Trophoblast cell (in vitro differentiated cells and primary cell): ENCODE measurements at regions not wholly inside any gene's neighbourhood (a gene's known extent, or its start where the extent isn't known, plus 50 kb on each side); places are given as distances from the start of the nearest gene placed in this dataset.
A peak's percentile ranks its signal among the peaks of the same experiment; 100 is the strongest.

Experiments
- DNase-seq, 2 donors: peaks; one replicate each; pipeline ENCODE4 v3.0.0-alpha.2; 2016
- H2AFZ ChIP-seq: 2 replicates; pipeline ENCODE4 v1.6.1; 2013; ENCODE audit warnings: low read length, moderate library complexity, mild to moderate bottlenecking; ENCODE audit not compliant: insufficient read depth, poor library complexity
- H2AK5ac ChIP-seq: 2 replicates; pipeline ENCODE4 v1.6.1; 2013; ENCODE audit warnings: mild to moderate bottlenecking, low read length
- H2BK120ac ChIP-seq: 2 replicates; pipeline ENCODE4 v1.6.1; 2013; ENCODE audit warnings: low read length, mild to moderate bottlenecking, moderate library complexity; ENCODE audit not compliant: insufficient read depth, poor library complexity
- H2BK12ac ChIP-seq: 2 replicates; pipeline ENCODE4 v1.6.1; 2013; ENCODE audit warnings: mild to moderate bottlenecking, low read length, moderate library complexity
- H2BK5ac ChIP-seq: 2 replicates; pipeline ENCODE4 v1.6.1; 2013; ENCODE audit warnings: low read length, low read depth, moderate library complexity, mild to moderate bottlenecking; ENCODE audit not compliant: poor library complexity
- H3K14ac ChIP-seq: 2 replicates; pipeline ENCODE4 v1.6.1; 2013; ENCODE audit warnings: mild to moderate bottlenecking, low read length
- H3K18ac ChIP-seq: 2 replicates; pipeline ENCODE4 v1.6.1; 2013; ENCODE audit warnings: mild to moderate bottlenecking, low read length
- H3K23ac ChIP-seq: 2 replicates; pipeline ENCODE4 v1.6.1; 2013; ENCODE audit warnings: low read length
- H3K27ac ChIP-seq: 2 replicates; pipeline ENCODE4 v1.5.1; 2013; ENCODE audit warnings: low read depth, mild to moderate bottlenecking, inconsistent platforms, low read length, moderate library complexity
- H3K27me3 ChIP-seq: 2 replicates; pipeline ENCODE4 v1.6.1; 2013; ENCODE audit warnings: inconsistent platforms, mild to moderate bottlenecking, low read length, moderate library complexity; ENCODE audit not compliant: insufficient read depth
- H3K36me3 ChIP-seq, 2 experiments: 1 replicate in 1 of 2; 2 replicates in 1 of 2; pipeline ENCODE4 v1.6.1; 2013; ENCODE audit warnings: low read length in 2 of 2, mild to moderate bottlenecking in 2 of 2, moderate library complexity in 1 of 2; ENCODE audit not compliant: insufficient read depth in 2 of 2, control insufficient read depth in 1 of 2
- H3K4ac ChIP-seq: 2 replicates; pipeline ENCODE4 v1.6.1; 2013; ENCODE audit warnings: low read depth, mild to moderate bottlenecking, low read length, moderate library complexity
- H3K4me1 ChIP-seq, 2 experiments: 1 replicate in 1 of 2; 2 replicates in 1 of 2; pipeline ENCODE4 v1.6.1; 2013; ENCODE audit warnings: low read length in 2 of 2, mild to moderate bottlenecking in 2 of 2, moderate library complexity in 1 of 2; ENCODE audit not compliant: insufficient read depth in 2 of 2, control insufficient read depth in 1 of 2
- H3K4me2 ChIP-seq: 2 replicates; pipeline ENCODE4 v1.6.1; 2013; ENCODE audit warnings: inconsistent platforms, mild to moderate bottlenecking, low read length, moderate library complexity
- H3K4me3 ChIP-seq: 2 replicates; pipeline ENCODE4 v1.5.1; 2013; ENCODE audit warnings: mild to moderate bottlenecking, low read depth, low read length, inconsistent platforms
- H3K79me1 ChIP-seq: one replicate; pipeline ENCODE4 v1.6.1; 2013; ENCODE audit warnings: low read length
- H3K79me2 ChIP-seq: 2 replicates; pipeline ENCODE4 v1.6.1; 2013; ENCODE audit warnings: low read length, mild to moderate bottlenecking; ENCODE audit not compliant: control insufficient read depth, insufficient read depth, poor library complexity
- H3K9ac ChIP-seq: 2 replicates; pipeline ENCODE4 v1.6.1; 2013; ENCODE audit warnings: mild to moderate bottlenecking, low read length
- H3K9me3 ChIP-seq: 2 replicates; pipeline ENCODE4 v1.6.1; 2013; ENCODE audit warnings: low read depth, mild to moderate bottlenecking, control low read depth, inconsistent platforms, low read length; ENCODE audit not compliant: insufficient read depth
- H4K12ac ChIP-seq: 2 replicates; pipeline ENCODE4 v1.6.1; 2013; ENCODE audit warnings: low read depth, mild to moderate bottlenecking, low read length, moderate library complexity
- H4K8ac ChIP-seq: 2 replicates; pipeline ENCODE4 v1.6.1; 2013; ENCODE audit warnings: low read depth, mild to moderate bottlenecking, low read length, moderate library complexity
- H4K91ac ChIP-seq: one replicate; pipeline ENCODE4 v1.6.1; 2013; ENCODE audit warnings: low read depth, mild to moderate bottlenecking, low read length, moderate library complexity
- WGBS: extraction: QIAGEN DNeasy Blood & Tissue Kit; methylation state at CpG from one replicate; pipeline ENCODE4 v1.1.7; 2013; ENCODE audit warnings: missing lambda C conversion rate; ENCODE audit not compliant: insufficient read length, insufficient coverage; ENCODE audit errors: extremely low coverage; 5-methylcytosine and 5-hydroxymethylcytosine counted together

GRCh38 chr12:23236811-23237210 is 611.8 kb downstream of the ETNK1 start:
- Histone ChIP-seq H4K91ac (no peak overlapping the region), H3K4ac (no peak overlapping the region), H3K27me3 (no peaks in the 10 kb centered on the region), H2AFZ (no peak overlapping the region), H3K9me3 (no peaks in the 10 kb centered on the region), H2AK5ac (no peak overlapping the region), H3K18ac (no peak overlapping the region), H3K23ac (no peak overlapping the region), H3K14ac (no peak overlapping the region), H3K4me1 (peaks cover 0 to 2% of the 10 kb centered on the region in 2 experiments), H3K4me3 (no peak overlapping the region), H4K8ac (no peak overlapping the region), H3K36me3 (no peaks in the 10 kb centered on the region), H2BK5ac (no peak overlapping the region), H3K4me2 (no peak overlapping the region), H2BK12ac (no peak overlapping the region), H2BK120ac (no peak overlapping the region), H3K79me1 (no peaks in the 10 kb centered on the region), H3K9ac (no peak overlapping the region), H3K27ac (no peak overlapping the region), H3K79me2 (no peaks in the 10 kb centered on the region), H4K12ac (no peak overlapping the region)
- no peak for DNase-seq
- WGBS, result no CpG with 5 or more reads among the region's 1 CpG

GRCh38 chr12:23238190-23238589 is 613.2 kb downstream of the ETNK1 start:
- no peaks in the 10 kb centered on the region for H3K79me1 ChIP-seq
- H2BK12ac ChIP-seq, result no peak overlapping the region
- H2BK120ac ChIP-seq, result no peak overlapping the region
- DNase-seq, result no peak
- no peaks in the 10 kb centered on the region for H3K79me2 ChIP-seq
- no peak overlapping the region for H3K18ac ChIP-seq
- H3K4me3 ChIP-seq, result no peak overlapping the region
- H3K9me3 ChIP-seq, result no peaks in the 10 kb centered on the region
- H4K12ac ChIP-seq, result no peak overlapping the region
- no peak overlapping the region for H2AK5ac ChIP-seq
- H4K91ac ChIP-seq, result no peak overlapping the region
- no peak overlapping the region for H3K4ac ChIP-seq
- WGBS, result no CpG with 5 or more reads among the region's 3 CpGs
- H3K36me3 ChIP-seq, result no peaks in the 10 kb centered on the region
- no peak overlapping the region for H3K23ac ChIP-seq
- no peak overlapping the region for H3K14ac ChIP-seq
- H3K4me1 ChIP-seq, result peaks cover 0 to 2% of the 10 kb centered on the region in 2 experiments
- no peaks in the 10 kb centered on the region for H3K27me3 ChIP-seq
- H4K8ac ChIP-seq, result no peak overlapping the region
- H3K27ac ChIP-seq, result no peak overlapping the region
- no peak overlapping the region for H2BK5ac ChIP-seq
- H3K9ac ChIP-seq, result no peak overlapping the region
- no peak overlapping the region for H3K4me2 ChIP-seq
- no peak overlapping the region for H2AFZ ChIP-seq

DNA sequence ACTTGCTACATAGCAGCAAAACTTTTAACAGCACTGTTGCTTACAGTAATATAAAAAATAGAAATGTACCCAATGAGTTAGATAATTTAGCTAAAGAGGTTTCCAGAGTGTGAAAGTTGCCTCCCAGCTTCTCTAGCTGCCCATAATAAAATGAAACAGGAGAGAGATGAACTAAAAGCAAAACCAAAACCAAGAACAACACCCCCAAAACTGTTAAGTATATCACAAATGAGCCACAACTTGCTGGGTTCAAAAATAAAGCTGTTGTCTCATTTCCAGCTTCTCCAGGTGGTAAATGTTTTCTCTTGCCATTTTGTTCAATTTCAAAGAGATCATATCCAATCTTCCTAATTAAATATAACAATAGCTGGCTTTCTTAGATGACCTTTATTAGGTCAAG is 614.0 kb downstream of the ETNK1 start:
- H4K8ac ChIP-seq, result no peak overlapping the region
- no peak overlapping the region for H3K4me3 ChIP-seq
- no peaks in the 10 kb centered on the region for H3K79me1 ChIP-seq
- no peak overlapping the region for H3K4me2 ChIP-seq
- H3K23ac ChIP-seq, result no peak overlapping the region
- H2BK120ac ChIP-seq, result no peak overlapping the region
- no peak overlapping the region for H4K91ac ChIP-seq
- no peak overlapping the region for H4K12ac ChIP-seq
- no peak overlapping the region for H2AFZ ChIP-seq
- no peak for DNase-seq
- H3K36me3 ChIP-seq, result no peaks in the 10 kb centered on the region
- H2AK5ac ChIP-seq, result no peak overlapping the region
- H3K27ac ChIP-seq, result no peak overlapping the region
- no peak overlapping the region for H3K18ac ChIP-seq
- no peak overlapping the region for H2BK5ac ChIP-seq
- H3K4me1 ChIP-seq, result peaks cover 0 to 2% of the 10 kb centered on the region in 2 experiments
- no peak overlapping the region for H2BK12ac ChIP-seq
- H3K14ac ChIP-seq, result no peak overlapping the region
- H3K4ac ChIP-seq, result no peak overlapping the region
- H3K9ac ChIP-seq, result no peak overlapping the region
- no peaks in the 10 kb centered on the region for H3K9me3 ChIP-seq
- H3K79me2 ChIP-seq, result no peaks in the 10 kb centered on the region
- H3K27me3 ChIP-seq, result no peaks in the 10 kb centered on the region

DNA sequence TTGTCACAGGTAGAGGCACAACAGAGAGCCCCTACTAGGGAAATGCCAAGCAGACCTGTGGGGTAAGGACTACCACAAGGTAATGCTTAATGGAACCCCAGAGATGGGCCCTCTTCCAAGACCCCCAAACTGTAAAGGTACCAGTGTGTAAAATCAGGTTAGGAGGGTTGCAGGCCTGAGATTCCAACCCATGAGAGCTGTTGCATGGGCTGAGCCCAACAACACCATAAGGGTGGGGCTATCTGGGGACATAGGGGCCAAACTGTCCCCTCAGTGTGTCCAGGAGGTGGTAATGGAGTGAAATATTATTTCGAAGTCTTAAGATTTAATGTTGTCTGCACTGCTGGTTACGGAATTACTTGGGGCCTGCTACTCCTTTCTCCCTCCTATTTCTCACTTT is 620.2 kb downstream of the ETNK1 start:
- no CpG with 5 or more reads among the region's 2 CpGs for WGBS

More for the DNA sequence above, 620.2 kb downstream of the ETNK1 start:
- no peak overlapping the region for H2BK12ac ChIP-seq
- no peak overlapping the region for H3K4ac ChIP-seq
- H4K8ac ChIP-seq, result no peak overlapping the region
- H3K4me3 ChIP-seq, result no peak overlapping the region
- H3K9ac ChIP-seq, result peak overlapping the region; percentile 33
- H3K18ac ChIP-seq, result no peak overlapping the region
- H3K4me2 ChIP-seq, result no peak overlapping the region
- H2BK5ac ChIP-seq, result no peak overlapping the region
- no peak for DNase-seq
- H4K91ac ChIP-seq, result no peak overlapping the region
- H3K79me2 ChIP-seq, result no peaks in the 10 kb centered on the region
- H3K9me3 ChIP-seq, result no peaks in the 10 kb centered on the region
- H2AK5ac ChIP-seq, result no peak overlapping the region
- H3K4me1 ChIP-seq, result no peaks in the 10 kb centered on the region
- H3K79me1 ChIP-seq, result no peaks in the 10 kb centered on the region
- H3K14ac ChIP-seq, result no peak overlapping the region
- no peaks in the 10 kb centered on the region for H3K36me3 ChIP-seq
- H2AFZ ChIP-seq, result no peak overlapping the region
- no peak overlapping the region for H3K23ac ChIP-seq
- H2BK120ac ChIP-seq, result no peak overlapping the region
- H4K12ac ChIP-seq, result no peak overlapping the region
- H3K27me3 ChIP-seq, result no peaks in the 10 kb centered on the region
- H3K27ac ChIP-seq, result no peak overlapping the region
